ENCODE measurements at regions not wholly inside any gene's neighbourhood (a gene's known extent, or its start where the extent isn't known, plus 50 kb on each side); places are given as distances from the start of the nearest gene placed in this dataset.

- DNase-seq: no peak
These were observed 901.6 kb downstream of the BCL11B start for GRCh38 chr14:98370352-98370751.

GRCh38 chr14:98371141-98371540 is 900.9 kb downstream of the BCL11B start:
- DNase-seq: no peak

- DNase-seq: no peak
These were observed 897.9 kb downstream of the BCL11B start for GRCh38 chr14:98374136-98374535.

- DNase-seq: no peak
These were observed 896.4 kb downstream of the BCL11B start for GRCh38 chr14:98375566-98375965.

- no peak for DNase-seq
These were observed 892.2 kb downstream of the BCL11B start for GRCh38 chr14:98379830-98380229.

- no peak for DNase-seq
These were observed 889.3 kb downstream of the BCL11B start for GRCh38 chr14:98382662-98383061.

- no peak for DNase-seq
These were observed 886.1 kb downstream of the BCL11B start for GRCh38 chr14:98385851-98386250.

- DNase-seq: no peak
These were observed 880.9 kb downstream of the BCL11B start for GRCh38 chr14:98391061-98391460.

GRCh38 chr14:98393527-98393926 is 878.5 kb downstream of the BCL11B start:
- DNase-seq: no peak

GRCh38 chr14:98404811-98405210 is 867.2 kb downstream of the BCL11B start:
- DNase-seq: no peak

- DNase-seq: no peak
These were observed 863.9 kb downstream of the BCL11B start for GRCh38 chr14:98408024-98408555.

GRCh38 chr14:98408713-98409112 is 863.3 kb downstream of the BCL11B start:
- DNase-seq: no peak

GRCh38 chr14:98411154-98411553 is 860.8 kb downstream of the BCL11B start:
- DNase-seq: no peak

GRCh38 chr14:98412431-98412830 is 859.6 kb downstream of the BCL11B start:
- DNase-seq: peak; percentile 78

- DNase-seq: no peak
These were observed 856.2 kb downstream of the BCL11B start for GRCh38 chr14:98415766-98416165.

- no peak for DNase-seq
These were observed 855.0 kb downstream of the BCL11B start for GRCh38 chr14:98417001-98417400.

- DNase-seq: no peak
These were observed 843.5 kb downstream of the BCL11B start for GRCh38 chr14:98428483-98428994.

- no peak for DNase-seq
These were observed 838.6 kb downstream of the BCL11B start for GRCh38 chr14:98433436-98433835.

GRCh38 chr14:98437113-98437512 is 834.9 kb downstream of the BCL11B start:
- no peak for DNase-seq

GRCh38 chr14:98444077-98444476 is 827.9 kb downstream of the BCL11B start:
- DNase-seq: no peak

GRCh38 chr14:98445718-98446117 is 826.3 kb downstream of the BCL11B start:
- DNase-seq: no peak

- DNase-seq: no peak
These were observed 825.5 kb downstream of the BCL11B start for GRCh38 chr14:98446508-98446907.

GRCh38 chr14:98456231-98456630 is 815.8 kb downstream of the BCL11B start:
- DNase-seq: no peak

GRCh38 chr14:98458702-98459101 is 813.3 kb downstream of the BCL11B start:
- DNase-seq: no peak

- DNase-seq: no peak
These were observed 809.1 kb downstream of the BCL11B start for GRCh38 chr14:98462908-98463307.

- no peak for DNase-seq
These were observed 805.2 kb downstream of the BCL11B start for GRCh38 chr14:98466807-98467206.
